NCI-H187 (cell line): ENCODE measurements at regions not wholly inside any gene's neighbourhood (a gene's known extent, or its start where the extent isn't known, plus 50 kb on each side); places are given as distances from the start of the nearest gene placed in this dataset.
A peak's percentile ranks its signal among the peaks of the same experiment; 100 is the strongest.
"Not testable (repeated sequence)": the region's sequence is repeated elsewhere in the genome, so short reads cannot be mapped to it uniquely, and the experiment has no call there.

Experiments used
- DNase-seq, 2 experiments: peaks; one replicate each; lab custom pipeline; 2025; lab: John Stamatoyannopoulos, UW

- DNase-seq: no peak
Measured at GRCh38 chr12:72723732-72724131, 451.6 kb downstream of the TRHDE start.

GRCh38 chr12:72729451-72730010 lies 457.4 kb downstream of the TRHDE start:
- DNase-seq: no peak

- no peak for DNase-seq
Measured at GRCh38 chr12:72734581-72734980, 462.4 kb downstream of the TRHDE start.

- DNase-seq: no peak
Measured at GRCh38 chr12:72738811-72739210, 466.6 kb downstream of the TRHDE start.

- DNase-seq: no peak
Measured at GRCh38 chr12:72740064-72740463, 467.9 kb downstream of the TRHDE start.

GRCh38 chr12:72742568-72742967 lies 470.4 kb downstream of the TRHDE start:
- DNase-seq: no peak

- no peak for DNase-seq
Measured at GRCh38 chr12:72746048-72746447, 473.9 kb downstream of the TRHDE start.

GRCh38 chr12:72747111-72747849 lies 475.1 kb downstream of the TRHDE start:
- DNase-seq: no peak

GRCh38 chr12:72748971-72749370 lies 476.8 kb downstream of the TRHDE start:
- no peak for DNase-seq

- DNase-seq: no peak
Measured at GRCh38 chr12:72753571-72753970, 481.4 kb downstream of the TRHDE start.

- DNase-seq: not testable (repeated sequence)
Measured at GRCh38 chr12:72754026-72754425, 481.9 kb downstream of the TRHDE start.

- no peak for DNase-seq
Measured at GRCh38 chr12:72766517-72766916, 494.3 kb downstream of the TRHDE start.

- no peak for DNase-seq
Measured at GRCh38 chr12:72774023-72774422, 501.9 kb downstream of the TRHDE start.

GRCh38 chr12:72777806-72778205 lies 505.6 kb downstream of the TRHDE start:
- no peak for DNase-seq

GRCh38 chr12:72790273-72790672 lies 518.1 kb downstream of the TRHDE start:
- no peak for DNase-seq

GRCh38 chr12:72792889-72793288 lies 520.7 kb downstream of the TRHDE start:
- DNase-seq: no peak

- DNase-seq: no peak
Measured at GRCh38 chr12:72793796-72794195, 521.6 kb downstream of the TRHDE start.

GRCh38 chr12:72815421-72815820 lies 543.3 kb downstream of the TRHDE start:
- no peak for DNase-seq

- DNase-seq: no peak
Measured at GRCh38 chr12:72828662-72829324, 556.6 kb downstream of the TRHDE start.

- DNase-seq: no peak
Measured at GRCh38 chr12:72829838-72830237, 557.7 kb downstream of the TRHDE start.

GRCh38 chr12:72832024-72832423 lies 559.9 kb downstream of the TRHDE start:
- no peak for DNase-seq

- peak in 1 of 2 experiments; percentile 22 for DNase-seq
Measured at GRCh38 chr12:72836194-72836593, 564.0 kb downstream of the TRHDE start.

GRCh38 chr12:72839696-72840095 lies 567.5 kb downstream of the TRHDE start:
- no peak for DNase-seq
